Esophagus muscularis mucosa (tissue), 4 donors: ENCODE measurements at regions not wholly inside any gene's neighbourhood (a gene's known extent, or its start where the extent isn't known, plus 50 kb on each side); places are given as distances from the start of the nearest gene placed in this dataset.

Source experiments
- DNase-seq: peaks from one replicate; pipeline ENCODE4 v3.0.0-alpha.2; 2017; ENCODE audit errors: extremely low spot score
- H3K27ac ChIP-seq, 4 donors: fragments of 200-600 bp; sonication (generic); replicated peaks in 1 of 4; 1 replicate in 3 of 4; 2 replicates in 1 of 4; pipeline ENCODE4 v1.5.1; 2016 to 2019; ENCODE audit warnings: mild to moderate bottlenecking in 1 of 4
- H3K27me3 ChIP-seq, 4 donors: fragments of 200-600 bp; sonication (generic); one replicate each; pipeline versions ENCODE4 v1.5.1 to v1.6.0; 2016 to 2019
- H3K36me3 ChIP-seq, 4 donors: fragments of 200-600 bp; sonication (generic); one replicate each; pipeline ENCODE4 v1.5.1; 2016 to 2019
- H3K4me1 ChIP-seq, 4 donors: fragments of 200-600 bp; sonication (generic); one replicate each; pipeline ENCODE4 v1.5.1; 2016 to 2019
- H3K4me3 ChIP-seq, 4 donors: fragments of 200-600 bp; sonication (generic); 1 replicate in 2 of 4; 2 replicates in 2 of 4; pipeline ENCODE4 v1.5.1; 2016 to 2019; ENCODE audit warnings: mild to moderate bottlenecking in 4 of 4, moderate library complexity in 1 of 4
- H3K9me3 ChIP-seq, 4 donors: fragments of 200-600 bp; sonication (generic); 1 replicate in 3 of 4; 2 replicates in 1 of 4; pipeline ENCODE4 v1.5.1; 2016 to 2019
- EP300 ChIP-seq: sonication (generic); formaldehyde crosslinking; IDR thresholded peaks from one replicate; pipeline ENCODE4 v1.6.1; 2017; ENCODE audit warnings: antibody characterized with exemption
- POLR2A ChIP-seq: fragments of 450-650 bp; IDR thresholded peaks from one replicate; pipeline ENCODE4 v1.6.1; 2017; ENCODE audit warnings: antibody characterized with exemption, moderate library complexity, mild to moderate bottlenecking, low read depth
- POLR2AphosphoS5 ChIP-seq, 2 donors: sonication (generic); formaldehyde crosslinking; IDR thresholded peaks; one replicate each; pipeline ENCODE4 v1.6.1; 2017; ENCODE audit warnings: antibody characterized with exemption in 2 of 2
- WGBS: methylation state at CpG from one replicate; pipeline ENCODE4 v1.1.5; 2018; 5-methylcytosine and 5-hydroxymethylcytosine counted together
- intact Hi-C: fragments of 100-400 bp; cut with DNase I; formaldehyde crosslinking; loops from one replicate; pipeline ENCODE4 v1.15.1; 2023
- TF ChIP-seq, protein P1 (sequence below), 3 experiments: fragments of 200-600 bp in 2 of 3; fragments of 450-650 bp in 1 of 3; sonication (generic) in 2 of 3; IDR thresholded peaks; one replicate each; pipeline ENCODE4 v1.5.1; 2017 to 2019; ENCODE audit warnings: antibody characterized with exemption in 3 of 3, mild to moderate bottlenecking in 2 of 3, moderate library complexity in 1 of 3

DNA sequence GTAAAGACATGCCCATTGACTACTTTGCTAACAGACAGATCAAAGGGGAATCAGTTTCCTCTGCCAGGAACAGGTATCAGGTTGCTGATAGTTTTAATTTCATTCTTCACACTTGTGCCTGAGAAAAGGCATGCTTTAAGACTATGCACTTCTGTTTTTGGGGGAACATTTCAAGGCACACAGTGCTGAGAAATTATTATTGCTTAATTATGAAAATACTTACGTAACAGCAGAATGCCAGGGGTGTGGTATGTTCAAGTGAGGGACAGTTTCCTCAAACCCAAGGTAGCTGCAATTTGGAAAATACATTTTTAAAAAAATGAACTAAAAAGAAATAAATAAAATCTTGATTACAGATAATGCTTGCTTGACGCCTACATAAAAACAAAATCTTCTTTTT lies 1746.1 kb upstream of the PIK3C3 start:
- intact Hi-C loops: no loop called here
- no peak for DNase-seq
- Histone ChIP-seq H3K9me3 (no peaks in the 10 kb centered on the region), H3K27me3 (no peaks in the 10 kb centered on the region), H3K4me1 (no peaks in the 10 kb centered on the region), H3K27ac (no peak overlapping the region), H3K36me3 (no peaks in the 10 kb centered on the region), H3K4me3 (no peak overlapping the region)
- no peak for TF ChIP-seq POLR2A
- no peak for TF ChIP-seq POLR2AphosphoS5 (IDR thresholded peaks at IDR 0.05)
- TF ChIP-seq EP300: no peak
- TF ChIP-seq, protein P1, sequence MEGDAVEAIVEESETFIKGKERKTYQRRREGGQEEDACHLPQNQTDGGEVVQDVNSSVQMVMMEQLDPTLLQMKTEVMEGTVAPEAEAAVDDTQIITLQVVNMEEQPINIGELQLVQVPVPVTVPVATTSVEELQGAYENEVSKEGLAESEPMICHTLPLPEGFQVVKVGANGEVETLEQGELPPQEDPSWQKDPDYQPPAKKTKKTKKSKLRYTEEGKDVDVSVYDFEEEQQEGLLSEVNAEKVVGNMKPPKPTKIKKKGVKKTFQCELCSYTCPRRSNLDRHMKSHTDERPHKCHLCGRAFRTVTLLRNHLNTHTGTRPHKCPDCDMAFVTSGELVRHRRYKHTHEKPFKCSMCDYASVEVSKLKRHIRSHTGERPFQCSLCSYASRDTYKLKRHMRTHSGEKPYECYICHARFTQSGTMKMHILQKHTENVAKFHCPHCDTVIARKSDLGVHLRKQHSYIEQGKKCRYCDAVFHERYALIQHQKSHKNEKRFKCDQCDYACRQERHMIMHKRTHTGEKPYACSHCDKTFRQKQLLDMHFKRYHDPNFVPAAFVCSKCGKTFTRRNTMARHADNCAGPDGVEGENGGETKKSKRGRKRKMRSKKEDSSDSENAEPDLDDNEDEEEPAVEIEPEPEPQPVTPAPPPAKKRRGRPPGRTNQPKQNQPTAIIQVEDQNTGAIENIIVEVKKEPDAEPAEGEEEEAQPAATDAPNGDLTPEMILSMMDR (IDR thresholded peaks at IDR 0.05): no peak
- 84% methylated on average over 2 of the region's 2 CpGs for WGBS

DNA sequence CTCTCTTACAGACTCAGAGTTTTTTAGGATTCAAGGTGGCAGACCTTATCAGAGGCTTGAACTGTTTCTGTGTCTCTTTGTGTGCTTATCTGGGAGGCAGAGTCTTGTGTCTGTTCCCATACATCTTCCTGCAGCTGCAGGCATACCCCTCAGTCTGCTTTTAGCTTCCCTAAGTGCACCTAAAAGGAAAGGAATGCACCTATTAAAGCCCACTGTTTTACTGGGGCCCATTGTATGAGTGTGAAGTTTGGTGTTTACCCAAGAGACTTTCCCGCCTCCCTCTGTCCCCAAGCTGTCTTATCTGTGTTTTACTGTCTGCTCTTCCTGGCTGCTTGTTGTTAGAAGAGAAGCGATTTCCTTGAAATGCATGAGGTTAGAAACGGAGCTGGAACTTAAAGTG lies 1757.3 kb upstream of the PIK3C3 start:
- TF ChIP-seq POLR2A: no peak
- TF ChIP-seq POLR2AphosphoS5 (IDR thresholded peaks at IDR 0.05): no peak
- TF ChIP-seq EP300: no peak
- TF ChIP-seq, protein P1 (IDR thresholded peaks at IDR 0.05): no peak
- Histone ChIP-seq H3K36me3 (no peaks in the 10 kb centered on the region), H3K27me3 (no peaks in the 10 kb centered on the region), H3K27ac (no peak overlapping the region), H3K4me3 (no peak overlapping the region), H3K4me1 (no peaks in the 10 kb centered on the region), H3K9me3 (no peaks in the 10 kb centered on the region)
- no peak for DNase-seq
- 77% methylated on average over 3 of the region's 3 CpGs for WGBS
- intact Hi-C loops: no loop called here

DNA sequence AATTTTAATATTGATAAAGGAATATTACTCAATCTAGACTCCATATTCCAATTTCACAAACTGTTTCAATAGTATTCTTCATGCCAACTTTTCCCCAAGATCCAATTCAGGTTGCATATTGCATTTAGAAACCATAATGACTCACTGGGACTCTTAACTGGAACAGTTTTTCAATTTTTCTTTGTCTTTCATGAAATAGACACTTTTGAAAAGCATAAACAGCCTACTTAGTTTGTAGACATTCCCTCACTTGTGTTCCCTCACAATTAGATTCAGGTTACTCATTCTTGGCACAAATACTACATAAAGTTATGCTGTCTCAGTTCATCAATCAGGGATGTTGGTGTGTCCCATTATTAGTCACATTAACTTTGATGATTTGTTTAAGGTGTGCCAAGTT lies 1768.4 kb upstream of the PIK3C3 start:
- H3K4me1 ChIP-seq: no peaks in the 10 kb centered on the region
- TF ChIP-seq EP300 (no peak), POLR2AphosphoS5 (IDR thresholded peaks at IDR 0.05) (no peak), POLR2A (no peak)
- TF ChIP-seq, protein P1 (IDR thresholded peaks at IDR 0.05): no peak
- no peak overlapping the region for H3K27ac ChIP-seq
- H3K36me3 ChIP-seq: no peaks in the 10 kb centered on the region
- H3K4me3 ChIP-seq: no peak overlapping the region
- no peaks in the 10 kb centered on the region for H3K9me3 ChIP-seq
- intact Hi-C loops: no loop called here
- DNase-seq: no peak
- no peaks in the 10 kb centered on the region for H3K27me3 ChIP-seq

DNA sequence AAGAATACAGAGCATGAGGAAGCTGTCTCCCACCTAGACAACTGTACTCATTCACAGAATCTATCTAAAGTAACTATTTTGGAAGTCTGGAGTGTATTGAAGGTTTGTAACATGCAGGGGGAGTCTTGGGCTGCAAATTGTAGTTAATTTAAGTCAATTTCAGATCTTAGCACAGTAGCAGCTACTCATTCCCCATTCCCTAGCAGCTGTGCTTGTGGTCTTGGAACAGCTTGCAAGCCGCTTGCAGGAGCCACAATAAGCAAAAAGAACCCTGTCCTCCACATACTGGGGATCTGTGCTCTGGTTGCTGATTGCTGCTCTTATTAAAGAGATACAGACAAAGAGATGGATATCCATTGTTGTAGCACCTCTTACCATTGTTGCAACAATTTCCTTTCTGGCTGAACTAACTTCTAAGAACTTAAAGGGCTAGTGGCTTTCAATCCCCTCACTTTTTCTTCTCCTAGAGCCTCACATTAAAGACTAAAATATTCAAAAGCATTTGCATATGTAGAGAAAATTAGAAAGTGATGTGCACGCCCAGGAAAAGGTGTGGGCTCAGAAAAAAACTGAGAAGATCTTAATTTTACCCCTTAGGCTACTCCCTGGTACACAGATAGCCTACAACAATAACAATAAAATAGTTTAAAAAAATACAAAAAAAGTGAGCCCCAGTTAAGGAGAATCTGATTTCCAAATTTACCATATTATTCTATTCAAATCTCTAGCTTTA lies 1775.1 kb upstream of the PIK3C3 start:
- H3K36me3 ChIP-seq: no peaks in the 10 kb centered on the region
- H3K9me3 ChIP-seq: no peaks in the 10 kb centered on the region
- WGBS: 76% methylated on average over 2 of the region's 2 CpGs
- TF ChIP-seq, protein P1 (IDR thresholded peaks at IDR 0.05): no peak
- TF ChIP-seq EP300: no peak
- no peak for TF ChIP-seq POLR2AphosphoS5 (IDR thresholded peaks at IDR 0.05)
- no peak for TF ChIP-seq POLR2A
- H3K27ac ChIP-seq: no peak overlapping the region
- H3K27me3 ChIP-seq: no peaks in the 10 kb centered on the region
- no peak for DNase-seq
- H3K4me3 ChIP-seq: no peak overlapping the region
- no peaks in the 10 kb centered on the region for H3K4me1 ChIP-seq
- intact Hi-C loops: no loop called here

DNA sequence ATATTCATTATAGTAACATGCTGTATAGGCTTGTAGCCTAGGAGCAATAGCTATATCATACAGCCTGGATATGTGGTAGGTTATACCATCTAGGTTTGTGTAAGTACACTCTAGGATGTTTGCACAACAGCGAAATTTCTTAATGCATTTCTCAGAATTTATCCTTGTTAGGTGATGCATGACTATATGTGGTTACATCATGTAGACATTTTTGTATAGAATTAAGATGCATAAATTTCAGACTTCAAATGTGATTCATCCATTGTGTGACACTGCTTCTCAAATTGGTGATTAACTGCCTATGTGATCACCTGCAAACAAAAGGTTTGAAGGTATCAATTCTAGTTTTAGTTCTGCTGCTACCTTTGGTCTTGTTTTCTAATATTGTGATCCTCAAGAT lies 1787.0 kb upstream of the PIK3C3 start:
- intact Hi-C loops: no loop called here
- WGBS: 93% methylated on average over 1 of the region's 1 CpG
- no peak overlapping the region for H3K27ac ChIP-seq
- H3K4me3 ChIP-seq: no peak overlapping the region
- no peaks in the 10 kb centered on the region for H3K36me3 ChIP-seq
- H3K27me3 ChIP-seq: no peaks in the 10 kb centered on the region
- no peaks in the 10 kb centered on the region for H3K4me1 ChIP-seq
- TF ChIP-seq EP300 (no peak), POLR2A (no peak), POLR2AphosphoS5 (IDR thresholded peaks at IDR 0.05) (no peak)
- TF ChIP-seq, protein P1 (IDR thresholded peaks at IDR 0.05): no peak
- no peak for DNase-seq
- H3K9me3 ChIP-seq: no peaks in the 10 kb centered on the region
